ENCODE measurements at regions not wholly inside any gene's neighbourhood (a gene's known extent, or its start where the extent isn't known, plus 50 kb on each side); places are given as distances from the start of the nearest gene placed in this dataset.
"Not testable (repeated sequence)": the region's sequence is repeated elsewhere in the genome, so short reads cannot be mapped to it uniquely, and the experiment has no call there.

- no peak for DNase-seq (ENCODE audit: low read depth in 1 of 2, low spot score in 1 of 2)
Observed at GRCh38 chr12:83505586-83505985, 818.9 kb downstream of the TMTC2 start.

- DNase-seq (ENCODE audit: low read depth in 1 of 2, low spot score in 1 of 2): not testable (repeated sequence)
Observed at GRCh38 chr12:83499894-83500293, 813.2 kb downstream of the TMTC2 start.

- DNase-seq (ENCODE audit: low read depth in 1 of 2, low spot score in 1 of 2): no peak
Observed at GRCh38 chr12:83477696-83478095, 791.0 kb downstream of the TMTC2 start.

GRCh38 chr12:83476695-83477690, 790.3 kb downstream of the TMTC2 start:
- DNase-seq (ENCODE audit: low read depth in 1 of 2, low spot score in 1 of 2): no peak

- no peak for DNase-seq (ENCODE audit: low read depth in 1 of 2, low spot score in 1 of 2)
Observed at GRCh38 chr12:83476006-83476405, 789.3 kb downstream of the TMTC2 start.

GRCh38 chr12:83474369-83474768, 787.7 kb downstream of the TMTC2 start:
- no peak for DNase-seq (ENCODE audit: low read depth in 1 of 2, low spot score in 1 of 2)

GRCh38 chr12:83473408-83474095, 786.8 kb downstream of the TMTC2 start:
- no peak for DNase-seq (ENCODE audit: low read depth in 1 of 2, low spot score in 1 of 2)

- DNase-seq (ENCODE audit: low read depth in 1 of 2, low spot score in 1 of 2): no peak
Observed at GRCh38 chr12:83472772-83473171, 786.1 kb downstream of the TMTC2 start.

- DNase-seq (ENCODE audit: low read depth in 1 of 2, low spot score in 1 of 2): no peak
Observed at GRCh38 chr12:83472350-83472749, 785.6 kb downstream of the TMTC2 start.

GRCh38 chr12:83471341-83471740, 784.6 kb downstream of the TMTC2 start:
- DNase-seq (ENCODE audit: low read depth in 1 of 2, low spot score in 1 of 2): no peak

GRCh38 chr12:83470749-83471148, 784.0 kb downstream of the TMTC2 start:
- no peak for DNase-seq (ENCODE audit: low read depth in 1 of 2, low spot score in 1 of 2)

GRCh38 chr12:83468988-83469908, 782.5 kb downstream of the TMTC2 start:
- DNase-seq (ENCODE audit: low read depth in 1 of 2, low spot score in 1 of 2): no peak

- DNase-seq (ENCODE audit: low read depth in 1 of 2, low spot score in 1 of 2): no peak
Observed at GRCh38 chr12:83465632-83466031, 778.9 kb downstream of the TMTC2 start.

GRCh38 chr12:83462419-83462818, 775.7 kb downstream of the TMTC2 start:
- no peak for DNase-seq (ENCODE audit: low read depth in 1 of 2, low spot score in 1 of 2)

GRCh38 chr12:83461336-83461935, 774.7 kb downstream of the TMTC2 start:
- no peak for DNase-seq (ENCODE audit: low read depth in 1 of 2, low spot score in 1 of 2)

- DNase-seq (ENCODE audit: low read depth in 1 of 2, low spot score in 1 of 2): no peak
Observed at GRCh38 chr12:83451189-83451588, 764.5 kb downstream of the TMTC2 start.

- no peak for DNase-seq (ENCODE audit: low read depth in 1 of 2, low spot score in 1 of 2)
Observed at GRCh38 chr12:83434600-83434999, 747.9 kb downstream of the TMTC2 start.

GRCh38 chr12:83432176-83432719, 745.5 kb downstream of the TMTC2 start:
- no peak for DNase-seq (ENCODE audit: low read depth in 1 of 2, low spot score in 1 of 2)

- DNase-seq (ENCODE audit: low read depth in 1 of 2, low spot score in 1 of 2): not testable (repeated sequence)
Observed at GRCh38 chr12:83427586-83428136, 741.0 kb downstream of the TMTC2 start.

- DNase-seq (ENCODE audit: low read depth in 1 of 2, low spot score in 1 of 2): no peak
Observed at GRCh38 chr12:83414981-83415380, 728.3 kb downstream of the TMTC2 start.
